ENCODE measurements at regions not wholly inside any gene's neighbourhood (a gene's known extent, or its start where the extent isn't known, plus 50 kb on each side); places are given as distances from the start of the nearest gene placed in this dataset.

DNA sequence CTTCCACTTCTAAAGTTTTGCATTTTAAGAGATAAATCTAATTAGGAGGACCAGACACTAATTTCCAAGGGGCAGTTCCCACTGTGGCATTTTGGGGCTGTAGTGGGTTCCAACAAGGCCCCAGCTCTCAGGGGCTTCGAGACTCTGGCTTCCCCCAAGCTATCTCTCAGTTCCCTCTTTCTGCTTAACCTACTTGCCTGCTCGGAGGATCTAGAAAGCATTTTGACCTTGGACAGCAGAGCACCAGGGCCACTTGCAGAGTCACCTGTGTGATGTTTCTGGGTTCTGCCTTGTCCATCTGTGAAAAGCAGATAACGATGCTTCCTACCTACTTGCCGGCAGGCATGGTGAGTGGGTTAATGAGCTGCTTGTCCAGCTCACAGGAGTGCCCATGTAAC, 175.4 kb downstream of the MED10 start:
- intact Hi-C loops (cut with micrococcal nuclease; ENCODE audit: unreplicated experiment): no loop called here
- Histone ChIP-seq H3K27ac (ENCODE audit: low read depth, low read length, poor library complexity, severe bottlenecking) (no peak overlapping the region), H3K27me3 (replicated peaks; ENCODE audit: insufficient read depth, low read depth, low read length, poor library complexity) (peaks cover 19% of the 10 kb centered on the region), H3K9me3 (ENCODE audit: low read depth, low read length, poor library complexity, severe bottlenecking) (no peaks in the 10 kb centered on the region), H3K36me3 (ENCODE audit: insufficient read depth, low read length, poor library complexity, severe bottlenecking) (no peaks in the 10 kb centered on the region), H3K4me3 (ENCODE audit: low read depth, low read length, poor library complexity, severe bottlenecking) (no peak overlapping the region), H3K4me1 (ENCODE audit: insufficient read depth, low read length, poor library complexity, severe bottlenecking) (no peaks in the 10 kb centered on the region)
- BruUV-seq (replicated peaks): no TSS peak
- DNase-seq (ENCODE audit: low spot score): no peak
- ChIA-PET CTCF (no interaction called here), POLR2A (ENCODE audit: low non-redundant PET) (no interaction called here)
- TF ChIP-seq, protein P1, sequence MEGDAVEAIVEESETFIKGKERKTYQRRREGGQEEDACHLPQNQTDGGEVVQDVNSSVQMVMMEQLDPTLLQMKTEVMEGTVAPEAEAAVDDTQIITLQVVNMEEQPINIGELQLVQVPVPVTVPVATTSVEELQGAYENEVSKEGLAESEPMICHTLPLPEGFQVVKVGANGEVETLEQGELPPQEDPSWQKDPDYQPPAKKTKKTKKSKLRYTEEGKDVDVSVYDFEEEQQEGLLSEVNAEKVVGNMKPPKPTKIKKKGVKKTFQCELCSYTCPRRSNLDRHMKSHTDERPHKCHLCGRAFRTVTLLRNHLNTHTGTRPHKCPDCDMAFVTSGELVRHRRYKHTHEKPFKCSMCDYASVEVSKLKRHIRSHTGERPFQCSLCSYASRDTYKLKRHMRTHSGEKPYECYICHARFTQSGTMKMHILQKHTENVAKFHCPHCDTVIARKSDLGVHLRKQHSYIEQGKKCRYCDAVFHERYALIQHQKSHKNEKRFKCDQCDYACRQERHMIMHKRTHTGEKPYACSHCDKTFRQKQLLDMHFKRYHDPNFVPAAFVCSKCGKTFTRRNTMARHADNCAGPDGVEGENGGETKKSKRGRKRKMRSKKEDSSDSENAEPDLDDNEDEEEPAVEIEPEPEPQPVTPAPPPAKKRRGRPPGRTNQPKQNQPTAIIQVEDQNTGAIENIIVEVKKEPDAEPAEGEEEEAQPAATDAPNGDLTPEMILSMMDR (conservative IDR thresholded peaks at IDR 0.05; ENCODE audit: low read depth, low read length): no peak
- no peak for TF ChIP-seq EZH2 (IDR thresholded peaks at IDR 0.05; ENCODE audit: borderline replicate concordance, low read depth, low read length, poor library complexity, severe bottlenecking)

GRCh38 chr5:6202149-6202967, 176.0 kb downstream of the MED10 start:
- no peak overlapping the region for H3K27ac ChIP-seq (ENCODE audit: low read depth, low read length, poor library complexity, severe bottlenecking)
- H3K36me3 ChIP-seq (ENCODE audit: insufficient read depth, low read length, poor library complexity, severe bottlenecking): no peaks in the 10 kb centered on the region
- no peak for DNase-seq (ENCODE audit: low spot score)
- intact Hi-C loops (cut with micrococcal nuclease; ENCODE audit: unreplicated experiment): no loop called here
- no peak overlapping the region for H3K4me3 ChIP-seq (ENCODE audit: low read depth, low read length, poor library complexity, severe bottlenecking)
- CTCF ChIA-PET: no interaction called here
- BruUV-seq (replicated peaks): no TSS peak
- peaks cover 20% of the 10 kb centered on the region for H3K27me3 ChIP-seq (replicated peaks; ENCODE audit: insufficient read depth, low read depth, low read length, poor library complexity)
- TF ChIP-seq EZH2 (IDR thresholded peaks at IDR 0.05; ENCODE audit: borderline replicate concordance, low read depth, low read length, poor library complexity, severe bottlenecking): no peak
- TF ChIP-seq, protein P1 (conservative IDR thresholded peaks at IDR 0.05; ENCODE audit: low read depth, low read length): no peak
- H3K9me3 ChIP-seq (ENCODE audit: low read depth, low read length, poor library complexity, severe bottlenecking): no peaks in the 10 kb centered on the region
- POLR2A ChIA-PET (ENCODE audit: low non-redundant PET): no interaction called here
- H3K4me1 ChIP-seq (ENCODE audit: insufficient read depth, low read length, poor library complexity, severe bottlenecking): no peaks in the 10 kb centered on the region

DNA sequence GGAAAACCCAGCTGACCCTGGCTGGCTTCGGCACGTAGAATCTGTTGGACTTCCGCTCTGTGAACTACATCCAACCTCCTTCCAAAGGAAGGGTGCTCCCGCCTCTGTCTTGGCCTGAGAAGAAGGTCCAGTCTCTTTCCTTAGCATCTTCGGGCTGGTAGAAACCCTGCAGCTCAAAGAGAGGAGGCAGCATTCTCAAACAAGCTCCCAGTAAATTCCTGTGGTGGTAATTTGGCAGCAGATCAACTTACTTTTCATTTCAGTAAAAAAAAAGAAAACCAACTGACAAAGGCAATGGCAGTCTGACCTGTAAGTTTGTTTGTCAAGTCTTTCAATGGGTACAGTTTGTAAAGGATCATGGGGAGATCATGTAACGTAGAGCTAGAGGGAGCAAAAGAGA, 176.7 kb downstream of the MED10 start:
- CTCF ChIA-PET: no interaction called here
- no peaks in the 10 kb centered on the region for H3K4me1 ChIP-seq (ENCODE audit: insufficient read depth, low read length, poor library complexity, severe bottlenecking)
- BruUV-seq (replicated peaks): no TSS peak

More for the DNA sequence above, 176.7 kb downstream of the MED10 start:
- Histone ChIP-seq H3K27ac (ENCODE audit: low read depth, low read length, poor library complexity, severe bottlenecking) (no peak overlapping the region), H3K4me3 (ENCODE audit: low read depth, low read length, poor library complexity, severe bottlenecking) (no peak overlapping the region), H3K36me3 (ENCODE audit: insufficient read depth, low read length, poor library complexity, severe bottlenecking) (no peaks in the 10 kb centered on the region), H3K27me3 (replicated peaks; ENCODE audit: insufficient read depth, low read depth, low read length, poor library complexity) (peaks cover 20% of the 10 kb centered on the region), H3K9me3 (ENCODE audit: low read depth, low read length, poor library complexity, severe bottlenecking) (no peaks in the 10 kb centered on the region)
- TF ChIP-seq EZH2 (IDR thresholded peaks at IDR 0.05; ENCODE audit: borderline replicate concordance, low read depth, low read length, poor library complexity, severe bottlenecking): no peak
- TF ChIP-seq, protein P1 (conservative IDR thresholded peaks at IDR 0.05; ENCODE audit: low read depth, low read length): no peak
- POLR2A ChIA-PET (ENCODE audit: low non-redundant PET): no interaction called here
- DNase-seq (ENCODE audit: low spot score): no peak
- intact Hi-C loops (cut with micrococcal nuclease; ENCODE audit: unreplicated experiment): no loop called here
